ENCODE measurements at regions not wholly inside any gene's neighbourhood (a gene's known extent, or its start where the extent isn't known, plus 50 kb on each side); places are given as distances from the start of the nearest gene placed in this dataset.

GRCh38 chr15:94122516-94122915 is 108.8 kb upstream of the MCTP2 start:
- no peak for TF ChIP-seq TCF12 (IDR thresholded peaks at IDR 0.05; ENCODE audit: low read depth, low read length)
- no peak for TF ChIP-seq IRF3 (IDR thresholded peaks at IDR 0.05)
- no peak for TF ChIP-seq TARDBP (IDR thresholded peaks at IDR 0.05; ENCODE audit: borderline replicate concordance)
- TF ChIP-seq TCF7 (IDR thresholded peaks at IDR 0.05; ENCODE audit: borderline replicate concordance): no peak
- no peak for TF ChIP-seq SIX5 (IDR thresholded peaks at IDR 0.05; ENCODE audit: low read depth, low read length, severe bottlenecking)
- no peak for TF ChIP-seq SIN3A (IDR thresholded peaks at IDR 0.05; ENCODE audit: low read depth, low read length)
- TF ChIP-seq CTCF (IDR thresholded peaks at IDR 0.05 in 2 of 3, conservative IDR thresholded peaks at IDR 0.05 in 1 of 3; ENCODE audit: control insufficient read depth in 2 of 3, extremely low read depth in 1 of 3, insufficient read depth in 1 of 3, low read depth in 3 of 3, low read length in 3 of 3): no peak
- TF ChIP-seq MAX (IDR thresholded peaks at IDR 0.05; ENCODE audit: low read depth, low read length): no peak
- TF ChIP-seq EP300 (IDR thresholded peaks at IDR 0.05; ENCODE audit: borderline replicate concordance in 1 of 2, control insufficient read depth in 1 of 2, low read depth in 2 of 2, low read length in 2 of 2): no peak
- TF ChIP-seq POLR2A (IDR thresholded peaks at IDR 0.05; ENCODE audit: low read depth, low read length): no peak
- no peak for TF ChIP-seq WRNIP1 (IDR thresholded peaks at IDR 0.05; ENCODE audit: borderline replicate concordance, low read depth, low read length)

All from GM12878 (cell line).